ENCODE measurements at regions not wholly inside any gene's neighbourhood (a gene's known extent, or its start where the extent isn't known, plus 50 kb on each side); places are given as distances from the start of the nearest gene placed in this dataset.

- no peak for DNase-seq
Measured at GRCh38 chr6:130314271-130314670, 51.5 kb upstream of the TMEM200A start.

GRCh38 chr6:130313206-130313605 is 52.6 kb upstream of the TMEM200A start:
- no peak for DNase-seq

- no peak for DNase-seq
Measured at GRCh38 chr6:130309028-130309427, 56.8 kb upstream of the TMEM200A start.

- DNase-seq = no peak
Measured at GRCh38 chr6:130307752-130308361, 58.0 kb upstream of the TMEM200A start.

- DNase-seq = no peak
Measured at GRCh38 chr6:130306377-130306776, 59.4 kb upstream of the TMEM200A start.

GRCh38 chr6:130303431-130303830 is 62.4 kb upstream of the TMEM200A start:
- DNase-seq = peak; percentile 50

- no peak for DNase-seq
Measured at GRCh38 chr6:130298258-130298657, 67.6 kb upstream of the TMEM200A start.

- DNase-seq = no peak
Measured at GRCh38 chr6:130296854-130297253, 69.0 kb upstream of the TMEM200A start.

- DNase-seq = peak; percentile 22
Measured at GRCh38 chr6:130293800-130294199, 71.0 kb upstream of the SAMD3 start.

- DNase-seq = peak; percentile 17
Measured at GRCh38 chr6:130288065-130288464, 65.3 kb upstream of the SAMD3 start.

- peak; percentile 27 for DNase-seq
Measured at GRCh38 chr6:130282234-130282995, 59.7 kb upstream of the SAMD3 start.

- no peak for DNase-seq
Measured at GRCh38 chr6:130276507-130276906, 53.8 kb upstream of the SAMD3 start.

- no peak for DNase-seq
Measured at GRCh38 chr6:130274007-130274406, 51.3 kb upstream of the SAMD3 start.
